GM03348 (cell line): ENCODE measurements at regions not wholly inside any gene's neighbourhood (a gene's known extent, or its start where the extent isn't known, plus 50 kb on each side); places are given as distances from the start of the nearest gene placed in this dataset.
A peak's percentile ranks its signal among the peaks of the same experiment; 100 is the strongest.
"Not testable (repeated sequence)": the region's sequence is repeated elsewhere in the genome, so short reads cannot be mapped to it uniquely, and the experiment has no call there.

Source experiments
- DNase-seq: peaks from one replicate; pipeline ENCODE4 v3.0.0; 2012; ENCODE audit warnings: low spot score

DNA sequence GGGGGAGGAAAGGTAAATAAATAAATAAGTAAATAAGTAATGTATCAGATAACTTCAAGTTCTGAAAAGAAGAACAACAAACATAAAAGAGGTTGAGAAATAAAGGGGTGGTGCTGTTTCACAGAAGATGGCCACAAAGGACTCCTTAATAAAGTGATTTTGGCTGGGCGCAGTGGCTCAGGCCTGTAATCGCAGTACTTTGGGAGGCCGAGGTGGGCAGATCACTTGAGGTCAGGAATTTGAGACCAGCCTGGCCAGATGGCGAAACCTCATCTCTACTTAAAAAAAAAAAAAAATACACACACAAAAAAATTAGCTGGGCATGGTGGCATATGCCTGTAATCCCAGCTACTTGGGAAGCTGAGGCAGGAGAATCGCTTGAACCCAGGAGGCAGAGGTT lies 315.5 kb downstream of the MIAT start:
- DNase-seq = not testable (repeated sequence)

DNA sequence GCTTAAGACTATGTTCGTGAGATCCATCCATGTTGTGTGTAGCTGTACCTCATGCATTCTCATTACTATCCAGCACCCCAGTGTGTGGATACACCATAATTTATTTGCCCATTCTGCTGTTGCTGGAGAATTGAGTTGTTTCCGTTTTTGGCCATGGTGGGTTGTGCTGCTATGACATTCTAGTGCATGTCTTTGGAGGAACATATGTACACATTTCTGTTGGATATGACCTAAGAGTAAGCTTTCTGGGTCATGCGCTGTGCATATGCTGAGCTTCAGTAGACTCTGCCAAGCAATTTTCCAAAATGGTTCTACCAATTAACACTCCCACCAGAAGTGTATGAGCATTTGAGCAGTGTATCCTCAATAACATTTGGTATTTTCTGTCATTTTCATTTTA lies 316.6 kb downstream of the MIAT start:
- no peak for DNase-seq

DNA sequence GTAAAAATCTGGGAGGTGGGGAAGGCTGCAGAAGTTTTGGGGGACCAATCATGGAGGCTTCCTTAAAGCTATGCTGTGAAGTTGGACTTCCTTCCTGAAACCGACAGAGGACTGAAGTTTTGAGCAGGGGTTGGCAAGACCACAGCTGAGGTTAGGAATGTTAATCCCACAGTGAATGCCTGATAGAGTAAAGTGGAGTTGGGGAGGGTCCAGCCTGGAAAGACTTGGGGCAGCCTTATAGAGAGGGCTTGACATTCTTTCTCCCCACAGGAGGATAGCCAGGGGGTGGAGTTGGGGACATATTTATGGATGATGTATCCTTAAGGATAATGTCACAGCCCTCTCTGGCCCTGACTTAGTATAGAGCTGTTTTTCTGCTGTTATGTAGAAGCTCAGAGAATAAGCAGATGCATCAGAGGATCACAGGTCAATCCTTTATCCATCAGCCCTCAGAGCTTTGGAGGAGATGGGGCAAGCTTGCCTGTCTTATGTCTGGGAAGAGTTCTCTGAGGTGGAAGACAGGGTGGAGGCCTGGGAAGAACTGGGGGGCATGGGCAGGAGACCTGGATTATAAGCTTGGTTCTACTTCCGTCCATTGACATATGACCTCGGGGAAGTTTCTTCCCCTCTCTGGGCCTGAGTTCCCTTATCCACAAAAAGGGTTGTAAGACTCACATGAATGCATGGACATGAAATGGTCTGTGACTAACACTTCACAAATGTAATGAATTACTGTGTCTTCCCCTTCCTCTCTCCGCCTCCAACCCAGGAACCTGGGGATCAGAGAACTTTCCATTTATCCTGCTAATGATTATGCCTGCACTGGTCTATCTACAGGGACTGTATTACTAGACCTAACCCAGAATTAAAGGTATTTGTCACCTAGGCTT lies 317.8 kb downstream of the MIAT start:
- peak; percentile 43 for DNase-seq

DNA sequence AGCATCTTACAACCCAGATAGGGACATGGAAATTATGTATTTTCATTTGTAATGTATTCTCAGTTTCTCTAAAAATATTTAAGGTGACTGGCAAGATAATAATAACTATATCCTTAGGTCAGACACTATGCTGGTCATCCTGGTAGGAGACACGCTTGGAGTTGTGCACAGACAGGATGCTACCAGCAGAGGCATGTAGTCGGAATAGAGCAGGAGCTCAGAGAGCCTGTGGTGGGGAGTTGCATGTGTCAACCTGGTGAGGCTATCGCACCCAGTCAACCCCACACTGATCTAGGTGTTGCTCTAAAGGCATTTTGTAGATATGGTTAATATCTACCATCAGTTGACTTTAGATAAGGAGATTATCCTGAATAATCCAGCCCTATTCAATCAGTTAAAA lies 318.5 kb downstream of the MIAT start:
- DNase-seq = no peak

DNA sequence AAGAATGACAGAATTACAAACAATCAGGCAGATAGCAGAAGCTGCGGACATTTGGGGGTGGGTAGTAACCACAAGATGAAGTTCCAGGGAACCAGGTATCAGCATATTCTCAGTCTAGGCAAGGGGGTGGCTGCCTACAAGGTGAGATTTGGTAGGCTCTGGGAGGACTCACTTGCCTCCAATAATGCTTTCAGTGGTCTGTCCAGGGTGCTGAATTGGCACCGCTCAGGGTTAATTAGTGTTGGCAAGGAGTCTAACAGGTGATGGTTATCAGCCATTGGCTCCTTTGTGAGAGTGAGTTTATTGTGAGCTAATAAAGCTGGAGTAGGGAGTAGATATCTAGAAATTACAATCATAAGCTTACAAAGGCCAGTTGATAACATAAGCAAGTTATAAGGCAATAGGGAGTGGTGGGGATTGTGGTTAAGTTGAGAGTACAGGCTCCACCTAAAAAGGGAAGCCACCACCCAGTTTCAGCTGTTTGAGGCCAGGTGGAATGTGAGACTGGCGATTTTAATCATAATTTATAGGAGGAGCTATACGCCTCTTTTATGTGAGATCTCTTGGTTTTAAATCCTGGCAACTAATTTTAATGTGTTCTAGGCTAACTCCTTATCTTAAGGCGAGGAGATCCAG lies 320.5 kb downstream of the MIAT start:
- DNase-seq = no peak

DNA sequence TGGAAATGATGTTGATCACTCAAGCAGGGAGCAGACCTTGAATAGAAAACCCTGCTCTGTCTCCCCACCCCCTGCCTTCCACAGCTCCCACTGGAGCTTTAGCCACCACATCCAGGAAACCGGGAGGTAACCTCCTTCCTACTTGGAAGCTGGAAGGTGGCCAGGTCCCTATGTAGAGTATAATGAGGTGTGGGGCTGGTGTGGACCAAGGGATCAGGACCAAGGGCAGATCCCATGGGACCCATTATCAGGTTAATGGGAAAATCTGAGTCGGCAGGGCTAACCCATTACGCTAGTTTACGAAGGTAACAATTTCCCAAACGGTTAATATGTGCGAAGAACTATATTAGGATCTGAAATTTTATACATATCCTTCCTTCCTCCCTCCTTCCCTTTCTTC lies 321.9 kb downstream of the MIAT start:
- no peak for DNase-seq

DNA sequence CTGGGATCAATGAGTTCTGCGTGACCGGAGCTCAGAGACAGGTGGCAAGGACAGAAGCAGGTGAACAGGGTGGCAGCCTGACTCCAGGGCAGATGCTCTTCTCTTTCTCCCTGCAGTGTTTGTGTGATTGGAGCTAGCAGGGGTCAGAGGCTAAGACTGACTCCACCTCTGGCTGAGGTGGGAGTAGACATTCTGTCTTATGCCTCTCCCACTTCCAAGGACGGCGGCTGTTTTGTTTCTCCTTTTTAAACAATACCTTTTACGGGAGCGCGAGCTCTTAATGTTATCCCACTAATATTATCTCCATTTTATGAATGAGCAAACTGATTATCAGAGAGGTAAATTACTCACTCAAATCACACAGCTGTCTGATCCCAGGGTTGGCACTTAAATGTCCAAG lies 323.7 kb downstream of the MIAT start:
- DNase-seq = no peak

DNA sequence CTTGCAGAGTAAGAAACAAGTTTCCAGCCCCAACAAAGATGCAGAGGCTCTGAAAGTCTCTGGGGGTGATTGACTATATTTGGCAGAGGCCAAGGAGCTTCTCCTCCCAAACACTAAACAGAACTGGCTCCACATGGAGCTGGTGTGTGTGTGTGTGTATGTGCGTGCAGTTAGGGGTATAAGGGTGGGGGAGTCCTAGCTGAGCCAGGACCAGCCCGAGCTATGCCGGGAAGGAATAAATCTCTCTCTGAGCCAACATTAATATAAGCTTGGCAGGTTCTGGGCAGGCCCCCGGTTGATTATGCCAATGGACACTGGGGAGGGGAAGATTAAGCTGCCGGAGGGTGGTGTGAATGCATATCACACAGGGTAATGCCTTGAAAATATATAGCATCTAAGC lies 324.2 kb downstream of the MIAT start:
- DNase-seq = no peak

DNA sequence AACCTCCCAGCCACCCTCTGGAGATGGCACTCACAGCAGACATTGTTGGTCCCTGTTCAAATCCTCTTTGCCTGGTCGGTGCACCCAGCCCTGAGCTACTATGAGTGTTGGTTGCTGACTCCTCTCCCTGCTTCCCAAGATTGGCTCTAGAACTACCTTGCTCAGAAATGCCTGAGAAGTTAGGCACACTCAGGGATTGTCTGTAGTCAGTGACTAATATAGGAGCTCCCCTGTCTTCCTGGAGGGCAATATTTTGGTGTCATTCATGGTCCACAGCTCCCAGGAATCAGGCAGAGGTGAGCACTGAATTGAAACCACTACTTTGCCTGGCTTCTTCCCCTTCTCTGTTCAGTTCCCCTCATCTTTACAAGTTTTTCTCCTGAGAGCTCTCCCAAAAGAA lies 325.9 kb downstream of the MIAT start:
- DNase-seq = no peak

DNA sequence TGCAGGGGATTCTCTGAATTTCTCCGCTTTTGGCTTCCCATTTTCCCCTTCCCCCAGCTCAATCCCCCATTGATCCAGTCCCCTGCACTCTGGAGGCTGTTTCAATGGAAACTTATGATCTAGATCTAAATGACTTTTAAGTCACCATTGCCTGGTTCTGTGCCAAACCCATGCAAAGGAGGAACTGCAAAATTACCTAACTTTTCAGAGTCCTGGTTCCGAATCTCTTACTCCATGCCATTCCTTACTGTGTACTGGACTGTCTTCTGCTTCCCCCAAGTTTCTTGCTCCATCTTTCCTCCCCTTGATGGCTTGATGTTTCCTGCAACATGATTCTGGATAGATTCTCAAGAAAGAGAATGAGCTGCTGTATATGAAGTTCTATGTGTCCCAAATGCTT lies 327.8 kb downstream of the MIAT start:
- no peak for DNase-seq

DNA sequence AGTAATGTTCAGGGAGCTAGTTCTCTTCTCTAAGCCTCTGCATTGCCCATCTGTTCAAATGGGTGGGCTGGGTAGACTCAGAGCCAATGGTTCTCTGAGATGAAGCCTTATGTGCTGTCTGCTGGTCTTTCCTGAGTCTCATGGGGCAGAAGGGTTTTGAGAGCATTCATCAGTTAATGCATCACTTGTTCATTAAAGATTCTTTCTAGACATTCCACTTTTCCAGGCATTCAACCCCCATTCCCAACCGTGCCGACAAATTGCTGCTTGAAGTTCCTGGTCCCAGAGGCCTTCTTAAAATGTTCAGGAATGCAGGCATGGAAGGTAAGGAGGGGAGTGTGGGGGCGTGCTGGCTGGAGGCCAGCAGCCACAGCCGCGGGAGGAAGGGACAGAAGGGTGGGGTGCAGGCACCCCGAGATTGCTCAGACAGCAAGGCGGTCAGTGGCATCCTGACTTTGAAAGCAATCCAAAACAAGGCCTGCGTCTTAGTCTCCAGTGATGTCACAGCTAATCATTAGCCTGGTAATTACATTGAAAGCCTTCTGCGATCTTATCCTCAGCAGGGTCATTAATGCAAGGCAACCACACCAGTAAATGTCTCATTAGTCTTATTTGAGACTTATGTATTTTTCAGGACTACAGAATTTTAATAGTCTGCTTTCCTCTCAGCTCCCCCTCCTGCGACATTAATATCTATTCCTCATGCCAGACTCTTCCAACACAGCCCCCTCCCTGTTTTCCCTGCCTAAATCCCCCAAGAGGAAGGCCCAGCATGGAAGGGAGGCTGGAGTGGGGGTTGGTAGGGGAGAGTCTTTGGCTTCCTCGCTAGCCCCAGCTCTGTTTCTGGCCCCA lies 328.8 kb downstream of the MIAT start:
- DNase-seq = peak; percentile 28

DNA sequence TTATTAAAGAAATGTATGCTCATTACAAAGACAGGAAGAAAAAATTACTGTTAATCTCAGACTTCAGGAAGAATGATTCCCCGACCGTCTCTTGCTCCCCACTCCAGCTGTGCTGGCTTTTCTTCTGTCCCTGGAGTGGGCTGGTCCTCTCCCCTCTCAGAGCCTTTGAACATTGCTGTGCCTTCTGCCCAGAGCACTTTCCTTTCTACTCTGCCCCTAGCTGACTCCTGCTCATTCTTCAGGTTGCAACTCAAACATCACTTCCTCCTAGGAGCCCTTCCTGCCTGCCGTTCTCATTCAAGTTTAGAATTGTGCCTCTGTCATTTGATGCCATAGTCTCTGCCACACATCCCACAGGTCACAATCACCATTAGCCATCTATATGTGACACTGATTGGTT lies 329.5 kb downstream of the MIAT start:
- DNase-seq = no peak

DNA sequence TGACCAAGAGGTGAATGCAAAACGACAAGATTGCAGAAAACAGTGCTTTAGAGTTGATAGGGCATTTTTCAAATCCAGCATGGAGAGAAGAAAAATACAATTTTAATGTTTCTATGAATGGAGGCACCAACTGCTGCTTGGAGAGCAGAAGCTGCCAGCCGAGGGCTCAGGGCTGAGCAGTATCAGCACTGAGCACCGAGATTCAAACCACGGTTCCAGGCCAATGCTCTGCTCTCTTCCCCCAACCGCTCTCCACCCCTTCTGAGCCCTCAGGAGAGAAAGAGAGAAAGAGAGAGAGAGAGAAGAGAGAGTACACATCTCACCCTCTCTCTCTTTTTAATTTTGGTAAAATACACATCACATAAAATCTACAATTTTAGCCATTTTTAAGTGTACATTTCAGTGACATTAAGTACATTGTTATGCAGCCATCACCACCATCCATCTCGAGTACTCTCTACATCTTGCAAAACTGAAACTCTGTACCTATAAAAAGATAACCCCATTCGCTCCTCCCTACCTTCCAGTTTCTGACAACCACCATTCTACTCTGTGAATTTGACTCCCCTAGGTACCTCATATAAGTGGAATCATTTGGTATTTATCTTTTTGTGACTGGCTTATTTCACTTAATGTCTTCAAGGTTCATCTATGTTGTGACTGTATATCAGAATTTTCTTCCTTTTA lies 333.3 kb downstream of the MIAT start:
- DNase-seq = no peak

DNA sequence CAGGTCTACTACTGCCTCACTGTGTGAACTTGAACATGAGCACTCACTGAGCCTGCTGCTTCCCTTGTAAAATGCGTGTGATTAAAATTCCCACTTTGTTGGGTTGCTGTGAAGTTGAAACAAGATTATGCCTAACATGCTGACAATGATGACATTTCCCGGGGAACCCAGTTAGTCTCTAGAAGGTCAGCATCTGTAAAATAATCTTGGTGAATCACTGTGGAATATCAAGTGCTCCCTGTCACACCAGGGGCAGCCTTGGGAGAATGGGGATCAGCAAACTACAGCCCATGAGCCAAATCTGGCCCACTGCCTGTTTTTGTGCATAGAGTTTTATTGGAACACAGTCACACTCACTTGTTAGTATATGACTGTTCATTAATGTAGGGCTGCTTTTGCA lies 335.2 kb downstream of the MIAT start:
- DNase-seq = no peak

DNA sequence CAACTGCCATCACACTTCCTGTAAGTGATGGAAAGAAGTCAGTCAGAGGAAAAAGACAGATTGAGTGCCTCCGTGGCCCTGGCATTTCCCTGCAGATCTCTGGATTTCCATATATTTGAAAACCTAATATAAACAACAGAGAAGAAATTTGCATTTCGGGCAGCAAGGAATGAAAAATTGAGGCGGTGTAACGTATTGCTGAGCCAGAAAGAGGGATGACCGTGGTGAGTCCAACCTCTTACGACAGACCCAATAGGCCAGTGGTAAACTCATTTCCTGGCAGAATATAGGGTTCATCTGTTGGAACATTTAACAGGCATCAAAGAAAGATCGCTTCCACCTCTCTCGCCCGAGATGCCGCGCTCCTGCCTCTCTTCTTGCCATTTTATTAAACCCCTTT lies 336.5 kb downstream of the MIAT start:
- DNase-seq = no peak

DNA sequence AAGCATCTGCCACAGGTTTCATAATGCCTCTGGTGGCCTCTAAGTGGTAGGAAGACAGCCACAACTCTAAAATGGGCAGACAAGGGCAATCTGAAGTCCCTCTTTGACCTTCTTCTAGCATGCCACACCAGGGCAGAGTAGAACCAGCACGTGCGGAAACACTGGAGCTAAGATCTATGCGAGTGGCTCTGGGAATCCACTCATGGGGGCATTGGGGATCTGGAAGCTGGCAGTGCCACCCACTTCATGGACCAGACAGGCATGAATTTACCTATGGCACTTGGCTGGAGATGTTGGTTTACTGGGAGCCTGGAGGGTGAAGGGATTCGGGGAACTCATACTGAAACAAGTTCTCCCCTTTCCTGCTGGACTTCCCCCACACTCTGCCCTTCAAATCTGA lies 337.4 kb downstream of the MIAT start:
- no peak for DNase-seq

DNA sequence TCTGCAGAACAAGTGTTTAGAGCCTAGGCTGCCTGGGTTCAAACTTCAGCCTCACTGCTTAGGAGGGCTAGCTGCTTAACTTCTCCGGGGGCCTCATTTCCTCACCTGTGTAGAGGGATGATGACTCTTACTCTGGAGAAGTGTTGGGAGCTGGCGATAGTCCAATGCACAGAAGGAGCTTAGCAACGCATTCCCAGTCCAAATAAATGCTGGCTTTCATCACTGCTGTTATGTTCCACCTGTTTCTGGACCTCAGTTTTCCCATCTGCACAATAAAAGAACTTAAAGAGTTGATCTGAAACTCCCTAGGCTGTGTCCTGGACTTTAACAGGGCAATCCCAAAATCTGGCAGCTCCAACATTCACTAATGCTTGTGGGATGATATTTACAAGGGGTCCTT lies 337.8 kb downstream of the MIAT start:
- DNase-seq = no peak

DNA sequence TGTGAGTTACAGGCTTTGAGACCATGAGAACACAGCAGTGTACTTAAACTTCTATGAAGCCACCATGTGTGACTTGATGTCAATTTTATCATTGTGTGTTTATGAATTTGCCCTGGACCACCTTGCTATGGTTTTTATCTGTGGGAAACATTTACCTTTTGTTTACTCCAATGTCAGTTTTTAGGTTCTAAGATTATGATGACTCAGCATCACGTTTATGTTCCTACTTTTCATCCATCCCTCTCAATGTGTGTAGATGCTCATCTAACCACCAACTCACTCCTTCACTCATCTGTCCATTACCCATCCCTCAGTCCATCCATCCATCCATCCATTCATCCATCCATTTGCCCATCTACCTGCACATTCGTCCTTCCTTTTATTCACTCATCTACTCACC lies 338.8 kb downstream of the MIAT start:
- DNase-seq = no peak

DNA sequence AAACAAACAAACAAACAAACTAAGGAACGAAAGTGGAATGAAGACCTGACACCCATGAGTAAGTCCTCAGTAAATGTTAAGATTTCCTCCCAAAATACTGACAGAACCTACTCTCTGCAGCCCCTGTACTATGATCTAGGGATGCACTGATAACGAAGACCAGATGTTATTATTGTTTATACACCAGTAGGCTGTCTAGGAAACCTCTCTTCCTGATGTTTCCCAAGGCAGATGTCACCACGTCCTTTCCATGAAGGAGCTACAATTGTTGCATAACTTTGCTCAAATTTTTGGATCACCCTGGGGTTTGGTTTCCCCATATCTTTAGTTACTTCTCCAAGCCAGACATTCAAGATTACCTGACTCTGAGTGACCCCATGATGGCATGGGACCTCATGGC lies 340.7 kb downstream of the MIAT start:
- DNase-seq = peak; percentile 47

DNA sequence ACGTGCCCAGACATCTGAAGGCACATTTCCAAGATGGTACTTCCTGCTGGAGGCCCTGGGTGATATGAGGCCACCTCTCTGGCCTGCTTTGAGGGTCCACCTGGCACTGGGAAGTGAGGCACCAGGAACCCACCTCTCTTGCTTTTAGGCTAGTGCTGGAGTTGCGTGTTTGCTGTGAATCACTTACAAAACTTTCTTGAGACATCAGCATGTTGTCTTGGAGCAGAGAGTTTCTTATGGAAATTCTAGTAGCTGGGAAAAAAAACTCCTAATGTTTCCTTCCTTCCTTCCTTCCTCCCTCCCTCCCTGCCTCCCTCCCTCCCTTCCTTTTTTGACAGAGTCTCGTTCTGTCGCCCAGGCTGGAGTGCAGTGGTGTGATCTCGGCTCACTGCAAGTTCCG lies 341.3 kb downstream of the MIAT start:
- no peak for DNase-seq

DNA sequence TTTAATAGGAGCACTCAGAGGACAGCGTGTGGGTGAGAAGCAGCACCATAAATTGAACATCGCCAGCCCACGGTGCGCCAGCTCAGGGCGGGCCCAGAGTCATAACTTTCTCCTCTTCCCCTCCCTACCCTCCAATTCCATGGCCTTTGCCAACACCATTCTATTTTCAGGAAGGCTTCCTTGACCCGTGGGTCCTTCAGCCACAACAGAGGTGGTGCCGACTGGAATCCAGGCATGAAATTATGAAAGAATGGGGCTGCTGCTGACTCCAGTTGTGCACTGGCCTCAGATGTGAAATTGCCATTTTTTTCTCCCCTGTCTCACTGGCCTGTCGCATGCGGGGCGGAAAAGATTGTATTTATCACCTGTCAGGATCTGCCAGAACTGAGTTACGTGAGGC lies 345.9 kb downstream of the MIAT start:
- no peak for DNase-seq

DNA sequence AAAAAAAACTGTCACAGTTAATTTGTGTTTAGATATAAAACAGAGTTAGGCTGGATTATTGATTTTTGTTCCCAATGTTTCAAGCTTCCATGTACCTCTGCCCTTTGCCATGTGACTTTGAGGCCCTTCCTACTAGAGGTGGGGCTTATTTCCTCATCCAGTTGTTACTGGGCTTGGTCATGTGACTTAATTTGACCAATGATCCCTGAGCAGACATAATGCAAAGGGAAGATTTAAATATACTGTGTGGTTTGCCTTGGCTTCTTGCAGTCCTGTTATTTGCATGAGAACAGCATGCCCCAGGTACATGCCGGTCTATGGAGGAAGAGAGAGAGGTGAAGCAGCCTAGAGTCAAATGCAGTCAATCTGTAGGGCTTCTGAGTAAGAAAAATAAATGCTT lies 347.0 kb downstream of the MIAT start:
- DNase-seq = no peak
